GM12878 (cell line): ENCODE measurements at regions not wholly inside any gene's neighbourhood (a gene's known extent, or its start where the extent isn't known, plus 50 kb on each side); places are given as distances from the start of the nearest gene placed in this dataset.

Experiments
- ATAC-seq: fragments of 200-7000 bp; cut with Tn5 transposase; 3 replicates; pipeline ENCODE4 v1.9.1; 2020; ENCODE audit warnings: mild to moderate bottlenecking, moderate library complexity
- BruUV-seq: library from RNA; stranded (reverse); fragments of 400-500 nt; replicated peaks from 2 replicates; lab custom pipeline; 2021; lab: Mats Ljungman, UMichigan
- CTCF ChIA-PET: fragments of 300-600 bp; sonication (Branson Sonifier 250); formaldehyde crosslinking; extraction: SDS; loops from one replicate; lab custom pipeline; 2021; ENCODE audit warnings: inconsistent platforms; lab: Yijun Ruan, JAX
- POLR2A ChIA-PET: fragments of 350-600 bp; formaldehyde crosslinking; extraction: SDS; loops from one replicate; lab custom pipeline; 2021; ENCODE audit warnings: inconsistent platforms; lab: Charles Lee
- RAD21 ChIA-PET: fragments of 300-600 bp; sonication (Branson Sonifier 250); formaldehyde crosslinking; loops from one replicate; lab custom pipeline; 2023; ENCODE audit warnings: antibody characterized with exemption; ENCODE audit not compliant: unreplicated experiment; lab: Charles Lee
- SMC1A ChIA-PET: fragments of 300-600 bp; sonication (Branson Sonifier 250); formaldehyde crosslinking; loops from one replicate; lab custom pipeline; 2023; ENCODE audit not compliant: unreplicated experiment, uncharacterized antibody; lab: Charles Lee
- DNase-seq: peaks from one replicate; pipeline ENCODE4 v3.0.0-alpha.2; 2011; ENCODE audit warnings: low read depth, low spot score
- FAIRE-seq: peaks from 3 replicates; lab custom pipeline; 2011; peaks lifted over from hg19 to GRCh38; lab: Jason Lieb, UNC
- H2AFZ ChIP-seq: 2 replicates; pipeline ENCODE4 v1.6.0; 2011; ENCODE audit warnings: low read depth, low read length, control low read depth; ENCODE audit not compliant: control insufficient read depth
- H3K27ac ChIP-seq: 2 replicates; pipeline ENCODE4 v1.5.1; 2011; ENCODE audit warnings: control low read depth; ENCODE audit not compliant: control insufficient read depth, insufficient read depth
- H3K27me3 ChIP-seq, 2 experiments: replicated peaks in 1 of 2; 2 replicates each; pipeline versions ENCODE4 v1.6.0 to v1.6.1; 2011; ENCODE audit warnings: low read length in 1 of 2; ENCODE audit not compliant: control insufficient read depth in 2 of 2, insufficient read depth in 2 of 2
- H3K36me3 ChIP-seq, 2 experiments: 2 replicates each; pipeline ENCODE4 v1.5.1; 2011; ENCODE audit warnings: low read length in 1 of 2; ENCODE audit not compliant: control insufficient read depth in 2 of 2, insufficient read depth in 2 of 2
- H3K4me1 ChIP-seq: 2 replicates; pipeline ENCODE4 v1.6.1; 2011; ENCODE audit warnings: mild to moderate bottlenecking, low read length, moderate library complexity, mixed read lengths; ENCODE audit not compliant: control insufficient read depth, insufficient read depth
- H3K4me2 ChIP-seq: 2 replicates; pipeline ENCODE4 v1.6.0; 2011; ENCODE audit warnings: control low read depth; ENCODE audit not compliant: control insufficient read depth, insufficient read depth
- H3K4me3 ChIP-seq: fragments of 200-600 bp; sonication (generic); 2 replicates; pipeline ENCODE4 v1.5.1; 2016
- H3K79me2 ChIP-seq: 2 replicates; pipeline ENCODE4 v1.6.0; 2011; ENCODE audit warnings: low read length; ENCODE audit not compliant: control insufficient read depth, insufficient read depth
- H3K9ac ChIP-seq: 2 replicates; pipeline ENCODE4 v1.8.0; 2011; ENCODE audit warnings: low read length, control low read depth, mixed read lengths; ENCODE audit not compliant: control insufficient read depth, insufficient read depth
- H3K9me3 ChIP-seq: replicated peaks from 3 replicates; pipeline ENCODE4 v1.5.1; 2011; ENCODE audit warnings: mild to moderate bottlenecking, low read length; ENCODE audit not compliant: control insufficient read depth, insufficient read depth
- H4K20me1 ChIP-seq: 2 replicates; pipeline ENCODE4 v1.6.0; 2011; ENCODE audit not compliant: control insufficient read depth, insufficient read depth
- BHLHE40 ChIP-seq, 2 experiments: fragments of 450-650 bp in 1 of 2; IDR thresholded peaks; 2 replicates each; pipeline ENCODE4 v1.6.1; 2011 to 2017; ENCODE audit warnings: low read depth in 2 of 2, borderline replicate concordance in 1 of 2, improper control_type of control experiment in 1 of 2, low read length in 1 of 2, mild to moderate bottlenecking in 1 of 2
- CBX3 ChIP-seq: fragments of 200-600 bp; sonication (generic); IDR thresholded peaks from 2 replicates; pipeline ENCODE4 v1.6.1; 2016; ENCODE audit warnings: low read depth, borderline replicate concordance
- EZH2 ChIP-seq: IDR thresholded peaks from 2 replicates; pipeline ENCODE4 v1.6.1; 2012; ENCODE audit warnings: low read depth, mild to moderate bottlenecking, control low read depth, inconsistent platforms, low read length, borderline replicate concordance; ENCODE audit not compliant: control insufficient read depth
- HCFC1 ChIP-seq: fragments of 150-350 bp; IDR thresholded peaks from 2 replicates; pipeline ENCODE4 v1.6.1; 2014; ENCODE audit warnings: low read length
- IRF4 ChIP-seq: IDR thresholded peaks from 2 replicates; pipeline ENCODE4 v1.6.1; 2011; ENCODE audit warnings: low read depth, low read length
- MYC ChIP-seq: IDR thresholded peaks from 2 replicates; pipeline ENCODE4 v1.6.1; 2011; ENCODE audit warnings: mild to moderate bottlenecking, low read length, moderate library complexity, inconsistent platforms; ENCODE audit not compliant: insufficient read depth, insufficient replicate concordance, insufficient read length, severe bottlenecking
- NFYA ChIP-seq: IDR thresholded peaks from 2 replicates; pipeline ENCODE4 v1.6.1; 2011; ENCODE audit warnings: low read depth, mild to moderate bottlenecking, low read length, improper control_type of control experiment, borderline replicate concordance
- NR2C1 ChIP-seq: fragments of 450-650 bp; IDR thresholded peaks from 2 replicates; pipeline ENCODE4 v1.6.1; 2017; ENCODE audit warnings: antibody characterized with exemption, mild to moderate bottlenecking, moderate library complexity
- POLR2A ChIP-seq: IDR thresholded peaks from 2 replicates; pipeline ENCODE4 v1.6.1; 2011; ENCODE audit warnings: low read depth, mild to moderate bottlenecking, low read length
- POLR2AphosphoS5 ChIP-seq: IDR thresholded peaks from 2 replicates; pipeline ENCODE4 v1.6.1; 2011; ENCODE audit warnings: mild to moderate bottlenecking, low read length, inconsistent platforms
- RAD21 ChIP-seq: IDR thresholded peaks from 2 replicates; pipeline ENCODE4 v1.6.1; 2011; ENCODE audit warnings: mild to moderate bottlenecking, low read depth, low read length, moderate library complexity; ENCODE audit not compliant: insufficient read depth
- SIX5 ChIP-seq: IDR thresholded peaks from 2 replicates; pipeline ENCODE4 v1.6.1; 2011; ENCODE audit warnings: mild to moderate bottlenecking, low read depth, low read length, moderate library complexity; ENCODE audit not compliant: severe bottlenecking
- SP1 ChIP-seq: IDR thresholded peaks from one replicate; pipeline ENCODE4 v1.6.1; 2011; ENCODE audit warnings: low read depth, low read length
- SREBF2 ChIP-seq: IDR thresholded peaks from 2 replicates; pipeline ENCODE4 v1.6.1; 2012; ENCODE audit warnings: mild to moderate bottlenecking, low read length
- SUZ12 ChIP-seq: fragments of 200-600 bp; sonication (generic); IDR thresholded peaks from one replicate; pipeline ENCODE4 v1.6.1; 2018; ENCODE audit warnings: antibody characterized with exemption, mild to moderate bottlenecking; ENCODE audit not compliant: unreplicated experiment
- WRNIP1 ChIP-seq: IDR thresholded peaks from 2 replicates; pipeline ENCODE4 v1.6.1; 2011; ENCODE audit warnings: low read depth, low read length, improper control_type of control experiment, borderline replicate concordance
- ZNF217 ChIP-seq: fragments of 450-650 bp; IDR thresholded peaks from 2 replicates; pipeline ENCODE4 v1.6.1; 2017; ENCODE audit warnings: antibody characterized with exemption, mild to moderate bottlenecking
- WGBS: methylation state at CpG from one replicate; pipeline ENCODE4 v1.1.6; 2016; ENCODE audit warnings: low lambda C conversion rate; ENCODE audit not compliant: insufficient replicate concordance, insufficient coverage; ENCODE audit errors: missing lambda C conversion rate; 5-methylcytosine and 5-hydroxymethylcytosine counted together
- in situ Hi-C: fragments of 300-500 bp; cut with MboI; formaldehyde crosslinking; loops from 9 replicates; pipeline ENCODE4 v1.14.3; 2018; ENCODE audit warnings: mixed read lengths
- intact Hi-C: fragments of 100-400 bp; cut with micrococcal nuclease; formaldehyde crosslinking; loops from one replicate; pipeline ENCODE4 v1.14.2; 2022; ENCODE audit not compliant: unreplicated experiment

DNA sequence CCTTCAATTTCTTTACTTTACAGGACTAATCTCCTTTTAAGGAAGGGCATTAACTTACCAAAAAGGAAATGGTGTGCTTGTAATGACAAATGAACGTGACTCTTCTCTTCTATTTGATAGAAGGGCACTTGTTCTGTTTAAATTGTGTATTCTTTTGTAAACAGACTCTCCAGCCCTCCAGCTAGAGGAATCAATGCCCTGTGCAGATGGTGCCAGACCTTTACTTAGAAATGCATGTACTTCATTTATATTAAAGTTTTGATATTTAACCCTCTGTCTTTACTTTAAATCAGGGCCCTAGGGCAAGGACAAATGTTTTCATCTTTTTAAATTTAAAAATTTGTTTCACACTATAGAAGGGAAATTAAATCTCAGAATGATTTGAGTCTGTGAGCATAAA lies 355.1 kb downstream of the GBE1 start:
- DNase-seq, result no peak
- Histone ChIP-seq H3K36me3 (no peaks in the 10 kb centered on the region), H3K4me2 (no peak overlapping the region), H3K79me2 (no peaks in the 10 kb centered on the region), H2AFZ (no peak overlapping the region), H3K9me3 (no peaks in the 10 kb centered on the region), H3K9ac (no peak overlapping the region), H4K20me1 (no peaks in the 10 kb centered on the region), H3K27ac (no peak overlapping the region), H3K4me3 (no peak overlapping the region), H3K4me1 (no peaks in the 10 kb centered on the region), H3K27me3 (no peaks in the 10 kb centered on the region)
- WGBS, result 8% methylated on average over 1 of the region's 1 CpG
- POLR2A ChIA-PET, result no interaction called here
- intact Hi-C loops (no loop called here), in situ Hi-C loops (no loop called here)
- TF ChIP-seq HCFC1 (no peak), SREBF2 (no peak), SP1 (no peak), BHLHE40 (IDR thresholded peaks at IDR 0.05; ENCODE audit: borderline replicate concordance in 1 of 2, low read depth in 2 of 2, low read length in 1 of 2) (no peak), POLR2AphosphoS5 (no peak), EZH2 (no peak), SUZ12 (no peak), RAD21 (no peak), MYC (no peak), SIX5 (no peak), CBX3 (no peak), NFYA (no peak), WRNIP1 (no peak), ZNF217 (no peak), IRF4 (no peak), POLR2A (no peak), NR2C1 (no peak)
- no TSS peak for BruUV-seq
- SMC1A ChIA-PET, result no interaction called here
- no peak for ATAC-seq
- CTCF ChIA-PET, result interaction anchor here (1.0 kb wide), 1 partner anchor 10 kb away, joined by 3 read pairs; no protein-coding TSS in a partner anchor
- RAD21 ChIA-PET, result no interaction called here
- FAIRE-seq, result no peak
